H1 (cell line): ENCODE measurements at regions not wholly inside any gene's neighbourhood (a gene's known extent, or its start where the extent isn't known, plus 50 kb on each side); places are given as distances from the start of the nearest gene placed in this dataset.

Experiments used
- CTCF ChIP-seq, 3 experiments: IDR thresholded peaks; 1 replicate in 2 of 3; 2 replicates in 1 of 3; pipeline versions ENCODE4 v1.5.1 to v1.6.1; 2011; ENCODE audit warnings: low read length in 3 of 3, mild to moderate bottlenecking in 3 of 3, inconsistent platforms in 2 of 3, low read depth in 1 of 3, moderate library complexity in 1 of 3; ENCODE audit not compliant: insufficient read depth in 1 of 3; ENCODE audit errors: control extremely low read depth in 1 of 3
- JUND ChIP-seq: IDR thresholded peaks from 2 replicates; pipeline ENCODE4 v1.6.1; 2011; ENCODE audit warnings: mild to moderate bottlenecking, improper control_type of control experiment, low read length
- RAD21 ChIP-seq, 2 experiments: IDR thresholded peaks in 1 of 2; conservative IDR thresholded peaks in 1 of 2; 2 replicates each; pipeline ENCODE4 v1.6.1; 2011; ENCODE audit warnings: low read depth in 2 of 2, low read length in 2 of 2, improper control_type of control experiment in 1 of 2, inconsistent platforms in 1 of 2, mild to moderate bottlenecking in 1 of 2, moderate library complexity in 1 of 2
- YY1 ChIP-seq: IDR thresholded peaks from 2 replicates; pipeline ENCODE4 v1.6.1; 2011; ENCODE audit warnings: low read depth, mild to moderate bottlenecking, low read length
- TF ChIP-seq, protein P1 (sequence below): fragments of 300-600 bp; sonication (generic); IDR thresholded peaks from 2 replicates; pipeline ENCODE4 v1.7.1; 2012; ENCODE audit warnings: low read length, moderate library complexity, mild to moderate bottlenecking, inconsistent platforms; ENCODE audit not compliant: insufficient replicate concordance

DNA sequence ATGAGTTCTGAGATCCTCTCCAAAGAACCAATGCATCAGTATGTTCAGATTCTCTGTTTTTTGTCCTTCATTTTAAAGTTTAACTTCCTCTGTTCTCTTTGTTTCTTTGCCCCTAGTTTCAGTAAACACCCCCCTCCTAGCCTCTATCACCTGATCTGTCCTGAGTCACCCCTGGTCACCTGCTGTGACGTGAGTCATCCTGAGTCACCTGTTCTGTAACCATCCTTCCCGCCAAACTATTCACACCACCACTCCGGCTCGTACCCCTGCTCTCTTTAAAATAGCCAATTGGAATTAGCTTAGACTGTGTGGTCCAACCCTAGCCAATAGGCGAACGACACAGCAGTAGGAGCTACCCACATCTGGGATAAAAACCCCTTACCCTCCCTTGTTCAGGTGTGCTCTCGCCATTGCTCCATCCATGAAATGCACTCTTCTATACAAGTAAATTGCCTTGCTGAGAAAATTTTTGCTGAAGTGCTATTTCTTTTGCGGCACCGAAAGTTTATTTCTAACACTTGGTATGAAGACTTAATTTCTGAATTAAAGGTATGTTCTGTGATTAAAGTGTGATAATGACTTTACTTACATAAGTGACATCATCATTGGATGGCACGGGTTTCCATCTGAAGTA, 318.4 kb downstream of the AASDHPPT start (continued):
- TF ChIP-seq, protein P1, sequence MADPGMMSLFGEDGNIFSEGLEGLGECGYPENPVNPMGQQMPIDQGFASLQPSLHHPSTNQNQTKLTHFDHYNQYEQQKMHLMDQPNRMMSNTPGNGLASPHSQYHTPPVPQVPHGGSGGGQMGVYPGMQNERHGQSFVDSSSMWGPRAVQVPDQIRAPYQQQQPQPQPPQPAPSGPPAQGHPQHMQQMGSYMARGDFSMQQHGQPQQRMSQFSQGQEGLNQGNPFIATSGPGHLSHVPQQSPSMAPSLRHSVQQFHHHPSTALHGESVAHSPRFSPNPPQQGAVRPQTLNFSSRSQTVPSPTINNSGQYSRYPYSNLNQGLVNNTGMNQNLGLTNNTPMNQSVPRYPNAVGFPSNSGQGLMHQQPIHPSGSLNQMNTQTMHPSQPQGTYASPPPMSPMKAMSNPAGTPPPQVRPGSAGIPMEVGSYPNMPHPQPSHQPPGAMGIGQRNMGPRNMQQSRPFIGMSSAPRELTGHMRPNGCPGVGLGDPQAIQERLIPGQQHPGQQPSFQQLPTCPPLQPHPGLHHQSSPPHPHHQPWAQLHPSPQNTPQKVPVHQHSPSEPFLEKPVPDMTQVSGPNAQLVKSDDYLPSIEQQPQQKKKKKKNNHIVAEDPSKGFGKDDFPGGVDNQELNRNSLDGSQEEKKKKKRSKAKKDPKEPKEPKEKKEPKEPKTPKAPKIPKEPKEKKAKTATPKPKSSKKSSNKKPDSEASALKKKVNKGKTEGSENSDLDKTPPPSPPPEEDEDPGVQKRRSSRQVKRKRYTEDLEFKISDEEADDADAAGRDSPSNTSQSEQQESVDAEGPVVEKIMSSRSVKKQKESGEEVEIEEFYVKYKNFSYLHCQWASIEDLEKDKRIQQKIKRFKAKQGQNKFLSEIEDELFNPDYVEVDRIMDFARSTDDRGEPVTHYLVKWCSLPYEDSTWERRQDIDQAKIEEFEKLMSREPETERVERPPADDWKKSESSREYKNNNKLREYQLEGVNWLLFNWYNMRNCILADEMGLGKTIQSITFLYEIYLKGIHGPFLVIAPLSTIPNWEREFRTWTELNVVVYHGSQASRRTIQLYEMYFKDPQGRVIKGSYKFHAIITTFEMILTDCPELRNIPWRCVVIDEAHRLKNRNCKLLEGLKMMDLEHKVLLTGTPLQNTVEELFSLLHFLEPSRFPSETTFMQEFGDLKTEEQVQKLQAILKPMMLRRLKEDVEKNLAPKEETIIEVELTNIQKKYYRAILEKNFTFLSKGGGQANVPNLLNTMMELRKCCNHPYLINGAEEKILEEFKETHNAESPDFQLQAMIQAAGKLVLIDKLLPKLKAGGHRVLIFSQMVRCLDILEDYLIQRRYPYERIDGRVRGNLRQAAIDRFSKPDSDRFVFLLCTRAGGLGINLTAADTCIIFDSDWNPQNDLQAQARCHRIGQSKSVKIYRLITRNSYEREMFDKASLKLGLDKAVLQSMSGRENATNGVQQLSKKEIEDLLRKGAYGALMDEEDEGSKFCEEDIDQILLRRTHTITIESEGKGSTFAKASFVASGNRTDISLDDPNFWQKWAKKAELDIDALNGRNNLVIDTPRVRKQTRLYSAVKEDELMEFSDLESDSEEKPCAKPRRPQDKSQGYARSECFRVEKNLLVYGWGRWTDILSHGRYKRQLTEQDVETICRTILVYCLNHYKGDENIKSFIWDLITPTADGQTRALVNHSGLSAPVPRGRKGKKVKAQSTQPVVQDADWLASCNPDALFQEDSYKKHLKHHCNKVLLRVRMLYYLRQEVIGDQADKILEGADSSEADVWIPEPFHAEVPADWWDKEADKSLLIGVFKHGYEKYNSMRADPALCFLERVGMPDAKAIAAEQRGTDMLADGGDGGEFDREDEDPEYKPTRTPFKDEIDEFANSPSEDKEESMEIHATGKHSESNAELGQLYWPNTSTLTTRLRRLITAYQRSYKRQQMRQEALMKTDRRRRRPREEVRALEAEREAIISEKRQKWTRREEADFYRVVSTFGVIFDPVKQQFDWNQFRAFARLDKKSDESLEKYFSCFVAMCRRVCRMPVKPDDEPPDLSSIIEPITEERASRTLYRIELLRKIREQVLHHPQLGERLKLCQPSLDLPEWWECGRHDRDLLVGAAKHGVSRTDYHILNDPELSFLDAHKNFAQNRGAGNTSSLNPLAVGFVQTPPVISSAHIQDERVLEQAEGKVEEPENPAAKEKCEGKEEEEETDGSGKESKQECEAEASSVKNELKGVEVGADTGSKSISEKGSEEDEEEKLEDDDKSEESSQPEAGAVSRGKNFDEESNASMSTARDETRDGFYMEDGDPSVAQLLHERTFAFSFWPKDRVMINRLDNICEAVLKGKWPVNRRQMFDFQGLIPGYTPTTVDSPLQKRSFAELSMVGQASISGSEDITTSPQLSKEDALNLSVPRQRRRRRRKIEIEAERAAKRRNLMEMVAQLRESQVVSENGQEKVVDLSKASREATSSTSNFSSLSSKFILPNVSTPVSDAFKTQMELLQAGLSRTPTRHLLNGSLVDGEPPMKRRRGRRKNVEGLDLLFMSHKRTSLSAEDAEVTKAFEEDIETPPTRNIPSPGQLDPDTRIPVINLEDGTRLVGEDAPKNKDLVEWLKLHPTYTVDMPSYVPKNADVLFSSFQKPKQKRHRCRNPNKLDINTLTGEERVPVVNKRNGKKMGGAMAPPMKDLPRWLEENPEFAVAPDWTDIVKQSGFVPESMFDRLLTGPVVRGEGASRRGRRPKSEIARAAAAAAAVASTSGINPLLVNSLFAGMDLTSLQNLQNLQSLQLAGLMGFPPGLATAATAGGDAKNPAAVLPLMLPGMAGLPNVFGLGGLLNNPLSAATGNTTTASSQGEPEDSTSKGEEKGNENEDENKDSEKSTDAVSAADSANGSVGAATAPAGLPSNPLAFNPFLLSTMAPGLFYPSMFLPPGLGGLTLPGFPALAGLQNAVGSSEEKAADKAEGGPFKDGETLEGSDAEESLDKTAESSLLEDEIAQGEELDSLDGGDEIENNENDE: no peak
- TF ChIP-seq JUND (peak; percentile 92), CTCF (IDR thresholded peaks at IDR 0.05; ENCODE audit: control extremely low read depth in 1 of 3, insufficient read depth in 1 of 3, low read depth in 1 of 3, low read length in 3 of 3) (no peak), YY1 (no peak), RAD21 (IDR thresholded peaks at IDR 0.05 in 1 of 2, conservative IDR thresholded peaks at IDR 0.05 in 1 of 2; ENCODE audit: low read depth in 2 of 2, low read length in 2 of 2) (no peak)
